GM13976 (cell line): ENCODE measurements at regions not wholly inside any gene's neighbourhood (a gene's known extent, or its start where the extent isn't known, plus 50 kb on each side); places are given as distances from the start of the nearest gene placed in this dataset.

ENCODE experiments used
- DNase-seq: peaks from one replicate; pipeline ENCODE4 v3.0.0; 2012; ENCODE audit warnings: low spot score
- CTCF ChIP-seq: IDR thresholded peaks from 2 replicates; pipeline ENCODE4 v1.5.1; 2012; ENCODE audit warnings: borderline replicate concordance, mild to moderate bottlenecking; ENCODE audit not compliant: insufficient read depth; ENCODE audit errors: extremely low read depth, missing control alignments, control extremely low read depth
- in situ Hi-C: fragments of 300-500 bp; cut with MboI; formaldehyde crosslinking; loops from one replicate; pipeline ENCODE4 v1.12.0; 2022; ENCODE audit warnings: low sequenced_read_pairs, mixed read lengths, inconsistent platforms; ENCODE audit not compliant: unreplicated experiment

- no peak for TF ChIP-seq CTCF
- in situ Hi-C loops, result no loop called here
- DNase-seq, result no peak
These were observed 99.9 kb downstream of the PLK2 start for GRCh38 chr5:58359981-58360380.

GRCh38 chr5:58358501-58359178, 101.2 kb downstream of the PLK2 start:
- no peak for DNase-seq
- in situ Hi-C loops, result no loop called here
- no peak for TF ChIP-seq CTCF

GRCh38 chr5:58357799-58358500, 101.9 kb downstream of the PLK2 start:
- no peak for TF ChIP-seq CTCF
- in situ Hi-C loops, result no loop called here
- no peak for DNase-seq

- no peak for DNase-seq
- in situ Hi-C loops, result no loop called here
- no peak for TF ChIP-seq CTCF
These were observed 102.8 kb downstream of the PLK2 start for GRCh38 chr5:58357121-58357520.

- no peak for TF ChIP-seq CTCF
- DNase-seq, result no peak
- in situ Hi-C loops, result no loop called here
These were observed 103.2 kb downstream of the PLK2 start for GRCh38 chr5:58356662-58357061.

- DNase-seq, result no peak
- in situ Hi-C loops, result no loop called here
- no peak for TF ChIP-seq CTCF
These were observed 105.1 kb downstream of the PLK2 start for GRCh38 chr5:58354827-58355226.

- in situ Hi-C loops, result no loop called here
- TF ChIP-seq CTCF, result no peak
- DNase-seq, result no peak
These were observed 105.9 kb downstream of the PLK2 start for GRCh38 chr5:58353992-58354391.
